GM19035 (cell line): ENCODE measurements at regions not wholly inside any gene's neighbourhood (a gene's known extent, or its start where the extent isn't known, plus 50 kb on each side); places are given as distances from the start of the nearest gene placed in this dataset.

Experiments
- ATAC-seq: cut with Tn5 transposase; IDR thresholded peaks from one replicate; pipeline ENCODE4 v1.9.1; 2021; ENCODE audit not compliant: unreplicated experiment

- ATAC-seq, result no peak
Observed at GRCh38 chr1:228823200-228823599, 87.9 kb downstream of the RHOU start.

- no peak for ATAC-seq
Observed at GRCh38 chr1:228824366-228824765, 89.1 kb downstream of the RHOU start.

- no peak for ATAC-seq
Observed at GRCh38 chr1:228825041-228825440, 89.8 kb downstream of the RHOU start.

GRCh38 chr1:228825840-228826484 is 90.7 kb downstream of the RHOU start:
- ATAC-seq, result no peak

GRCh38 chr1:228827019-228827418 is 91.7 kb downstream of the RHOU start:
- ATAC-seq, result no peak

GRCh38 chr1:228828151-228828550 is 92.9 kb downstream of the RHOU start:
- no peak for ATAC-seq

- no peak for ATAC-seq
Observed at GRCh38 chr1:228830185-228830953, 95.1 kb downstream of the RHOU start.

- ATAC-seq, result no peak
Observed at GRCh38 chr1:228830954-228831481, 95.7 kb downstream of the RHOU start.

- no peak for ATAC-seq
Observed at GRCh38 chr1:228833911-228834688, 98.8 kb downstream of the RHOU start.

- ATAC-seq, result no peak
Observed at GRCh38 chr1:228835456-228835855, 100.2 kb downstream of the RHOU start.

- ATAC-seq, result no peak
Observed at GRCh38 chr1:228835911-228836310, 100.6 kb downstream of the RHOU start.

GRCh38 chr1:228836427-228836826 is 101.1 kb downstream of the RHOU start:
- no peak for ATAC-seq

GRCh38 chr1:228837032-228837431 is 101.8 kb downstream of the RHOU start:
- ATAC-seq, result no peak

GRCh38 chr1:228837817-228838716 is 102.8 kb downstream of the RHOU start:
- no peak for ATAC-seq

GRCh38 chr1:228838717-228839500 is 103.6 kb downstream of the RHOU start:
- ATAC-seq, result no peak

GRCh38 chr1:228839656-228840055 is 104.4 kb downstream of the RHOU start:
- no peak for ATAC-seq

- ATAC-seq, result no peak
Observed at GRCh38 chr1:228841632-228842031, 106.4 kb downstream of the RHOU start.

- ATAC-seq, result no peak
Observed at GRCh38 chr1:228842094-228842775, 107.0 kb downstream of the RHOU start.

GRCh38 chr1:228845101-228845500 is 109.8 kb downstream of the RHOU start:
- no peak for ATAC-seq
